GM12875 (cell line): ENCODE measurements at regions not wholly inside any gene's neighbourhood (a gene's known extent, or its start where the extent isn't known, plus 50 kb on each side); places are given as distances from the start of the nearest gene placed in this dataset.

ENCODE experiments used
- H3K4me3 ChIP-seq: one replicate; pipeline ENCODE4 v1.5.1; 2011; ENCODE audit warnings: low read depth, low read length, control low read depth
- TF ChIP-seq, protein P1 (sequence below): IDR thresholded peaks from 2 replicates; pipeline ENCODE4 v1.5.1; 2011; ENCODE audit warnings: low read depth, mild to moderate bottlenecking, control low read depth, inconsistent platforms, low read length, moderate library complexity, borderline replicate concordance; ENCODE audit not compliant: insufficient read depth

GRCh38 chr2:239824046-239824694, 201.0 kb downstream of the NDUFA10 start:
- TF ChIP-seq, protein P1, sequence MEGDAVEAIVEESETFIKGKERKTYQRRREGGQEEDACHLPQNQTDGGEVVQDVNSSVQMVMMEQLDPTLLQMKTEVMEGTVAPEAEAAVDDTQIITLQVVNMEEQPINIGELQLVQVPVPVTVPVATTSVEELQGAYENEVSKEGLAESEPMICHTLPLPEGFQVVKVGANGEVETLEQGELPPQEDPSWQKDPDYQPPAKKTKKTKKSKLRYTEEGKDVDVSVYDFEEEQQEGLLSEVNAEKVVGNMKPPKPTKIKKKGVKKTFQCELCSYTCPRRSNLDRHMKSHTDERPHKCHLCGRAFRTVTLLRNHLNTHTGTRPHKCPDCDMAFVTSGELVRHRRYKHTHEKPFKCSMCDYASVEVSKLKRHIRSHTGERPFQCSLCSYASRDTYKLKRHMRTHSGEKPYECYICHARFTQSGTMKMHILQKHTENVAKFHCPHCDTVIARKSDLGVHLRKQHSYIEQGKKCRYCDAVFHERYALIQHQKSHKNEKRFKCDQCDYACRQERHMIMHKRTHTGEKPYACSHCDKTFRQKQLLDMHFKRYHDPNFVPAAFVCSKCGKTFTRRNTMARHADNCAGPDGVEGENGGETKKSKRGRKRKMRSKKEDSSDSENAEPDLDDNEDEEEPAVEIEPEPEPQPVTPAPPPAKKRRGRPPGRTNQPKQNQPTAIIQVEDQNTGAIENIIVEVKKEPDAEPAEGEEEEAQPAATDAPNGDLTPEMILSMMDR, result peak; percentile 19; the same call in 1 of the 2 replicates
- no peak overlapping the region for H3K4me3 ChIP-seq

DNA sequence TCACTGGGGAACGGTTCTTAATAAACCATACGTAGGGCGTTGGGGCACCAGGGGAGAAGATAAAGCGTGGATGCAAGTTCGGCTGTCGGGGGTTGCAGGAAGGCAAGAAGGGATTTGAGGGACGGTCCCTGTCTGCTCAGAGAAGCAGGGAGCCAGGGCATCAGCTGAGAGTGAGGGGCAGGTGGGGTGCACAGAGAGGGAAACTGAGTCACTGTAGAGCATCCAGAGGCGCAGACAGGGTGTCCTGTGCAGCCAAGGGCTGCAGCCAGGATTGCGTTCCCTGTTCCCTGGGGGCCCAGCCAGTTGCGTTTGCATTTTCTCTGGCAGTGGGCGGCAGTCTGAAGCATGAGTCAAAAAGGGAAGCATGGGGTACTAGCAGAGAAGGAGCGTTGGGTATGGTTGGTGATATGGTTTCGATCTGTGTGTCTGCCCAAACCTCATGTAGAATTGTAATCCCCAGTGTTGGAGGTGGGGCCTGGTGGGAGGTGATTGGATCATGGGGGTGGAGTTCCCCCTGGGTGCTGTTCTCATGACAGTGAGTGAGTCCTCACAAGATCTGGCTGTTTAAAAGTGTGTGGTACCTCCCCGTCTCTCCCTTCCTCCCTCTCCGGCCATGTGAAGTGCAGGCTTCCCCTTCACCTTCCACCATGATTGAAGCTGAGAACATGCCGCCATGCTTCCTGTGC, 202.9 kb downstream of the NDUFA10 start:
- TF ChIP-seq, protein P1, result no peak
- no peak overlapping the region for H3K4me3 ChIP-seq

DNA sequence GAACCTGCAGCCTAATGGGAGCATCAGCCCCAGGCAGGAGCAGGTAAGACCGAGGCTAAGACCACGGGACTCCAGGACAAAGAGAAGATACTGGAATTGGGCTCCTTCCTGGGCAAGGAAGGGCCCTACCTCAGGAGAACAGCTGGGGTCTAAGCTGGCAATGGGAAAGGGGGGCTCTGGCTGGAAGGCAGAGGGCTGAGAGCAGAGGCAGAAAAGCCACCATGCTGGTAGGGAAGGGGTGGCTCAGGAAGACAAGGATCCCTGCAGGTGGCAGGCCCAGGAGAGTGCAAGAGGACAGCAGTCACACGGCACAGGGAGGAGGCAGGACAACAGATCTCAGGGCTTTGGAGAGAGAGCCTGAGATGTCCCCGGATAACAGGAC, 203.5 kb downstream of the NDUFA10 start:
- no peak overlapping the region for H3K4me3 ChIP-seq
- TF ChIP-seq, protein P1, result no peak

- H3K4me3 ChIP-seq, result no peak overlapping the region
- TF ChIP-seq, protein P1, result no peak
Measured at GRCh38 chr2:239820836-239821693, 204.1 kb downstream of the NDUFA10 start.

- no peak overlapping the region for H3K4me3 ChIP-seq
- TF ChIP-seq, protein P1, result no peak
Measured at GRCh38 chr2:239819974-239820555, 205.1 kb downstream of the NDUFA10 start.

- TF ChIP-seq, protein P1, result no peak
- H3K4me3 ChIP-seq, result no peak overlapping the region
Measured at GRCh38 chr2:239819091-239819973, 205.8 kb downstream of the NDUFA10 start.
